SU-DHL-6 (cell line): ENCODE measurements at regions not wholly inside any gene's neighbourhood (a gene's known extent, or its start where the extent isn't known, plus 50 kb on each side); places are given as distances from the start of the nearest gene placed in this dataset.

Experiments
- CTCF ChIP-seq: fragments of 200-600 bp; sonication (generic); IDR thresholded peaks from one replicate; pipeline ENCODE4 v1.5.1; 2017; ENCODE audit warnings: antibody characterized with exemption, mild to moderate bottlenecking, low read length, moderate library complexity; ENCODE audit not compliant: insufficient read depth, poor library complexity, severe bottlenecking
- EZH2phosphoT487 ChIP-seq: fragments of 200-600 bp; sonication (generic), shearing (Covaris generic); conservative IDR thresholded peaks from 2 replicates; pipeline ENCODE4 v1.6.1; 2018; ENCODE audit warnings: mild to moderate bottlenecking, antibody characterized with exemption, low read length, moderate library complexity, mixed read lengths

GRCh38 chr2:126824663-126825062 is 74.0 kb upstream of the TEX51 start:
- TF ChIP-seq CTCF (no peak), EZH2phosphoT487 (no peak)
